ENCODE measurements at regions not wholly inside any gene's neighbourhood (a gene's known extent, or its start where the extent isn't known, plus 50 kb on each side); places are given as distances from the start of the nearest gene placed in this dataset.

DNA sequence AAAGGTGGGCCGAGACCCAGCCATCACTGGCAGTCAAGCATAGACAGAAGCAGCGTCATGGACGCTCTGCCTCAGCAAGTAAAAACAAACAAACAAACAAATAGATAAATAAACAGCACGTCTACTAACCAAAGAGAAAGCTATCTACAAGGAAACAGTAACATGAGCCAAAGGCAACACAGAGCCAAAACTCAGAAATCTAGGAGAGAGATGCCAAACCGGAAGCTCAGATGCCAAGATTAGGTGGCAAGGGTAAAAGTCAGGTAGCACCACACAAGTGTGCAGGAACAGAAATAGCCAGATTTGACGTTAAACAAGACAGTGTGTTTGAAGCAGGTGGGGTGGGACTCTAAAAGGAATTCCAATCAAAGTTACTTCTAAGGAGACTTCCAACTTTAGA, 448.3 kb upstream of the NFIA start:
- TF ChIP-seq, protein P1, sequence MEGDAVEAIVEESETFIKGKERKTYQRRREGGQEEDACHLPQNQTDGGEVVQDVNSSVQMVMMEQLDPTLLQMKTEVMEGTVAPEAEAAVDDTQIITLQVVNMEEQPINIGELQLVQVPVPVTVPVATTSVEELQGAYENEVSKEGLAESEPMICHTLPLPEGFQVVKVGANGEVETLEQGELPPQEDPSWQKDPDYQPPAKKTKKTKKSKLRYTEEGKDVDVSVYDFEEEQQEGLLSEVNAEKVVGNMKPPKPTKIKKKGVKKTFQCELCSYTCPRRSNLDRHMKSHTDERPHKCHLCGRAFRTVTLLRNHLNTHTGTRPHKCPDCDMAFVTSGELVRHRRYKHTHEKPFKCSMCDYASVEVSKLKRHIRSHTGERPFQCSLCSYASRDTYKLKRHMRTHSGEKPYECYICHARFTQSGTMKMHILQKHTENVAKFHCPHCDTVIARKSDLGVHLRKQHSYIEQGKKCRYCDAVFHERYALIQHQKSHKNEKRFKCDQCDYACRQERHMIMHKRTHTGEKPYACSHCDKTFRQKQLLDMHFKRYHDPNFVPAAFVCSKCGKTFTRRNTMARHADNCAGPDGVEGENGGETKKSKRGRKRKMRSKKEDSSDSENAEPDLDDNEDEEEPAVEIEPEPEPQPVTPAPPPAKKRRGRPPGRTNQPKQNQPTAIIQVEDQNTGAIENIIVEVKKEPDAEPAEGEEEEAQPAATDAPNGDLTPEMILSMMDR (IDR thresholded peaks at IDR 0.05), result no peak
- no peak for TF ChIP-seq ZFX (IDR thresholded peaks at IDR 0.05; ENCODE audit: borderline replicate concordance)
